SK-N-SH treated with all-trans-retinoic acid at 6 μM for 48 hours (cell line): ENCODE measurements at regions not wholly inside any gene's neighbourhood (a gene's known extent, or its start where the extent isn't known, plus 50 kb on each side); places are given as distances from the start of the nearest gene placed in this dataset.

ENCODE experiments used
- ATAC-seq: fragments of 200-7000 bp; cut with Tn5 transposase; 3 replicates; pipeline ENCODE4 v1.9.1; 2020; ENCODE audit warnings: mild to moderate bottlenecking, moderate library complexity
- BACH2 ChIP-seq: fragments of 250-450 bp; sonication (Bioruptor Pico); IDR thresholded peaks from 2 replicates; pipeline ENCODE4 v1.9.0; 2021; ENCODE audit warnings: mild to moderate bottlenecking, borderline replicate concordance
- CSDC2 ChIP-seq: fragments of 250-450 bp; sonication (Bioruptor Pico); IDR thresholded peaks from 2 replicates; pipeline ENCODE4 v1.5.0; 2020; ENCODE audit warnings: mild to moderate bottlenecking, moderate library complexity
- ESRRG ChIP-seq: fragments of 250-450 bp; sonication (Bioruptor Pico); IDR thresholded peaks from 2 replicates; pipeline ENCODE4 v1.6.1; 2021; ENCODE audit warnings: mild to moderate bottlenecking
- GLIS3 ChIP-seq: fragments of 250-450 bp; sonication (Bioruptor Pico); IDR thresholded peaks from 2 replicates; pipeline ENCODE4 v1.5.0; 2020; ENCODE audit warnings: mild to moderate bottlenecking, moderate library complexity
- ISL1 ChIP-seq: fragments of 250-450 bp; sonication (Bioruptor Pico); IDR thresholded peaks from 2 replicates; pipeline ENCODE4 v2.1.2; 2022; ENCODE audit warnings: mild to moderate bottlenecking, moderate library complexity
- PPARA ChIP-seq: fragments of 250-450 bp; sonication (Bioruptor Pico); IDR thresholded peaks from 2 replicates; pipeline ENCODE4 v1.5.0; 2020; ENCODE audit warnings: mild to moderate bottlenecking, borderline replicate concordance
- RARB ChIP-seq: fragments of 250-450 bp; sonication (Bioruptor Pico); IDR thresholded peaks from 2 replicates; pipeline ENCODE4 v1.8.0; 2021; ENCODE audit warnings: mild to moderate bottlenecking, moderate library complexity
- TCF4 ChIP-seq: fragments of 250-450 bp; sonication (Bioruptor Pico); IDR thresholded peaks from 2 replicates; pipeline ENCODE4 v1.8.0; 2021; ENCODE audit warnings: mild to moderate bottlenecking, moderate library complexity, borderline replicate concordance
- TOX ChIP-seq: fragments of 250-450 bp; sonication (Bioruptor Pico); IDR thresholded peaks from 2 replicates; pipeline ENCODE4 v1.8.0; 2021; ENCODE audit warnings: mild to moderate bottlenecking, moderate library complexity, borderline replicate concordance
- ZC3H10 ChIP-seq: fragments of 250-450 bp; sonication (Bioruptor Pico); IDR thresholded peaks from 2 replicates; pipeline ENCODE4 v1.5.1; 2021; ENCODE audit warnings: mild to moderate bottlenecking, moderate library complexity
- ZNF565 ChIP-seq: fragments of 450-650 bp; formaldehyde crosslinking; conservative IDR thresholded peaks from 2 replicates; pipeline ENCODE4 v1.5.0; 2020; ENCODE audit warnings: low read depth, mild to moderate bottlenecking, moderate library complexity
- ZNF70 ChIP-seq: fragments of 450-650 bp; formaldehyde crosslinking; IDR thresholded peaks from 2 replicates; pipeline ENCODE4 v1.5.0; 2020; ENCODE audit warnings: mild to moderate bottlenecking, moderate library complexity
- ZNF8 ChIP-seq: fragments of 450-650 bp; formaldehyde crosslinking; IDR thresholded peaks from 2 replicates; pipeline ENCODE4 v1.5.0; 2020; ENCODE audit warnings: mild to moderate bottlenecking, moderate library complexity
- TF ChIP-seq, protein P1 (sequence below): fragments of 250-450 bp; sonication (Bioruptor Pico); IDR thresholded peaks from 2 replicates; pipeline ENCODE4 v1.8.0; 2020; ENCODE audit warnings: mild to moderate bottlenecking, moderate library complexity, borderline replicate concordance
- TF ChIP-seq, protein P2 (sequence below): fragments of 250-450 bp; sonication (Bioruptor Pico); IDR thresholded peaks from 2 replicates; pipeline ENCODE4 v1.8.0; 2021; ENCODE audit warnings: low read depth, mild to moderate bottlenecking, moderate library complexity, borderline replicate concordance
- TF ChIP-seq, protein P3 (sequence below): fragments of 250-450 bp; sonication (Bioruptor Pico); IDR thresholded peaks from 2 replicates; pipeline ENCODE4 v1.5.0; 2020; ENCODE audit warnings: mild to moderate bottlenecking, moderate library complexity
- TF ChIP-seq, protein P4 (sequence below): fragments of 250-450 bp; sonication (Bioruptor Pico); IDR thresholded peaks from 2 replicates; pipeline ENCODE4 v1.5.1; 2021; ENCODE audit warnings: mild to moderate bottlenecking, moderate library complexity
- TF ChIP-seq, protein P5 (sequence below): fragments of 250-450 bp; sonication (Bioruptor Pico); IDR thresholded peaks from 2 replicates; pipeline ENCODE4 v1.5.1; 2020; ENCODE audit warnings: low read depth, mild to moderate bottlenecking, moderate library complexity

DNA sequence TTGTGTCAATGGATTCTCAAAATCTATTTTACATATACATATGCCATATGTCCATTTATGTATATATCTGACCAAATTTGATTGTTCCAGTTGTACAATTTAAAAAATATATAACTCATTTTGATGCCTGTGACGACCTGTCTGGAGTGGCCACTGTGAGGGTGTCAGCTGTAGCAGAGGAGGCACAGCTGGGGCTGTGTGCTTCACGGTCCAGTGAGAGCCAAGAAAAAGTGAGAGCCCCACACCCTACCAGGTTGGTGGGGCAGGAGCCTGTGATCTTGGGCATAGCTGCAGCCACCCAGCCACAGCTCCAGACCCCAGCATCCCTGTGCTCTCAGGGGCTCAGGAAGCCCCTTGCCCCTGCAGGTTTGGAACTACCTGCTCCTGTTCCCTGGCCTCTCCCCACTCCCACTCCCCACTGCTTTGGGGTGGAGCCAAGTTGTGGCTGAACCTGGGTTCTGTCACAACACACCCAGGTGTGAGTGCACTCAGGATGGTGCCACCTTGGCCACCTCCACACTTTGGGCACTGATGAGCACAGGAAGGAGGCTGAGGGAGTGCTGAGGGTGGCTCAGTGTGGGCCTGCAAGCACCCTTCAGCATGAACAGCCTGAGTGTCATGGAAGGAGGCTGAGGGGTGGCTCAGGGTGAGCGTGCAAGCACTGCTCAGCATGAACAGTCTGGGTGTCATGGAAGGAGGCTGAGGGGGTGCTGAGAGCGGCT, 161.1 kb upstream of the ROBO1 start:
- no peak for TF ChIP-seq ZNF8
- TF ChIP-seq, protein P1, sequence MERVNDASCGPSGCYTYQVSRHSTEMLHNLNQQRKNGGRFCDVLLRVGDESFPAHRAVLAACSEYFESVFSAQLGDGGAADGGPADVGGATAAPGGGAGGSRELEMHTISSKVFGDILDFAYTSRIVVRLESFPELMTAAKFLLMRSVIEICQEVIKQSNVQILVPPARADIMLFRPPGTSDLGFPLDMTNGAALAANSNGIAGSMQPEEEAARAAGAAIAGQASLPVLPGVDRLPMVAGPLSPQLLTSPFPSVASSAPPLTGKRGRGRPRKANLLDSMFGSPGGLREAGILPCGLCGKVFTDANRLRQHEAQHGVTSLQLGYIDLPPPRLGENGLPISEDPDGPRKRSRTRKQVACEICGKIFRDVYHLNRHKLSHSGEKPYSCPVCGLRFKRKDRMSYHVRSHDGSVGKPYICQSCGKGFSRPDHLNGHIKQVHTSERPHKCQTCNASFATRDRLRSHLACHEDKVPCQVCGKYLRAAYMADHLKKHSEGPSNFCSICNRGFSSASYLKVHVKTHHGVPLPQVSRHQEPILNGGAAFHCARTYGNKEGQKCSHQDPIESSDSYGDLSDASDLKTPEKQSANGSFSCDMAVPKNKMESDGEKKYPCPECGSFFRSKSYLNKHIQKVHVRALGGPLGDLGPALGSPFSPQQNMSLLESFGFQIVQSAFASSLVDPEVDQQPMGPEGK (CRISPR knock-in tag) = no peak
- ATAC-seq = no peak

DNA sequence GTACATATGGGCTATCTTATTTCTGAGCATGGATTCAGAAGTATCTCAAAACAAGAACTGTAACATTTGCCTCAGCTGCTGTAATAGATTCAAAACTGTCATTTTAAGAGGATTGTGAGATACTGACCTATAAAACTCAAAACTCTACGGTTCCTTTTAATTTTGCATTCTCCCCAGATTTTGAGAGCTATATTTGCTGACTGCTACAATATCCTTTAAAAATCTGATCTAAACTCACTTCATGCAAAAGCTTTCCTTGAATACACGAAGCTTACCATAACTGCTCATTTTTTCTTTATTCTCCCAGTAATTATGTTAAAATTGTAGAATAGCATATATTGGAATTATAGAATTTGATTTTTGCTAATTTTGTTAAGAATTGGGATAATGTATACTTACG, 158.7 kb upstream of the ROBO1 start:
- no peak for TF ChIP-seq BACH2
- no peak for TF ChIP-seq RARB
- TF ChIP-seq, protein P2, sequence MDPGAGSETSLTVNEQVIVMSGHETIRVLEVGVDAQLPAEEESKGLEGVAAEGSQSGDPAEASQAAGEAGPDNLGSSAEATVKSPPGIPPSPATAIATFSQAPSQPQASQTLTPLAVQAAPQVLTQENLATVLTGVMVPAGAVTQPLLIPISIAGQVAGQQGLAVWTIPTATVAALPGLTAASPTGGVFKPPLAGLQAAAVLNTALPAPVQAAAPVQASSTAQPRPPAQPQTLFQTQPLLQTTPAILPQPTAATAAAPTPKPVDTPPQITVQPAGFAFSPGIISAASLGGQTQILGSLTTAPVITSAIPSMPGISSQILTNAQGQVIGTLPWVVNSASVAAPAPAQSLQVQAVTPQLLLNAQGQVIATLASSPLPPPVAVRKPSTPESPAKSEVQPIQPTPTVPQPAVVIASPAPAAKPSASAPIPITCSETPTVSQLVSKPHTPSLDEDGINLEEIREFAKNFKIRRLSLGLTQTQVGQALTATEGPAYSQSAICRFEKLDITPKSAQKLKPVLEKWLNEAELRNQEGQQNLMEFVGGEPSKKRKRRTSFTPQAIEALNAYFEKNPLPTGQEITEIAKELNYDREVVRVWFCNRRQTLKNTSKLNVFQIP (CRISPR knock-in tag) = no peak
- TF ChIP-seq TCF4 (CRISPR knock-in tag) = no peak
- no peak for TF ChIP-seq ZNF8
- no peak for ATAC-seq

DNA sequence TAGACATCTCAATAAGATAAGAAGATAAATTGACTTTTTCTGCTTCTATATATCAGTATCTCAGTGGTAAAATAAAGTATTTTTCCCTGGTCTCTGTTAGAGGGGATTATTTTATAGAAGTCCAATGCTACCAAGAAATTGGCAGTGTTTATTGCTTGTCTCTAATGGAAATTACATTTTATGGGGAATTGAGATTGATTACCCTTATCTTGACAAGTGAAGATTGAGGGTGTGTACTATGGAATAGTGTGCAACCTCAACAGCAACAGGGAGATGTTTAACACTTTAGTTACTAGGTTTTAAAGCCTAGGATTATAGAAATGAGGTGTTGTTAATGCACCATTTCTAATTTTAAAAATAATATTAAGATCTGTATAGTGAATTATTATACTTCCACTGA, 154.8 kb upstream of the ROBO1 start:
- TF ChIP-seq ZNF70 (CRISPR knock-in tag) = no peak
- TF ChIP-seq BACH2 = no peak
- TF ChIP-seq GLIS3 = no peak
- no peak for TF ChIP-seq PPARA (CRISPR knock-in tag)
- no peak for TF ChIP-seq RARB
- no peak for TF ChIP-seq TOX (CRISPR knock-in tag)
- no peak for TF ChIP-seq ISL1 (CRISPR knock-in tag)
- TF ChIP-seq ZNF565 (CRISPR knock-in tag) = no peak
- no peak for TF ChIP-seq TCF4 (CRISPR knock-in tag)
- TF ChIP-seq, protein P1 (CRISPR knock-in tag) = no peak
- TF ChIP-seq ZNF8 = no peak
- TF ChIP-seq, protein P3, sequence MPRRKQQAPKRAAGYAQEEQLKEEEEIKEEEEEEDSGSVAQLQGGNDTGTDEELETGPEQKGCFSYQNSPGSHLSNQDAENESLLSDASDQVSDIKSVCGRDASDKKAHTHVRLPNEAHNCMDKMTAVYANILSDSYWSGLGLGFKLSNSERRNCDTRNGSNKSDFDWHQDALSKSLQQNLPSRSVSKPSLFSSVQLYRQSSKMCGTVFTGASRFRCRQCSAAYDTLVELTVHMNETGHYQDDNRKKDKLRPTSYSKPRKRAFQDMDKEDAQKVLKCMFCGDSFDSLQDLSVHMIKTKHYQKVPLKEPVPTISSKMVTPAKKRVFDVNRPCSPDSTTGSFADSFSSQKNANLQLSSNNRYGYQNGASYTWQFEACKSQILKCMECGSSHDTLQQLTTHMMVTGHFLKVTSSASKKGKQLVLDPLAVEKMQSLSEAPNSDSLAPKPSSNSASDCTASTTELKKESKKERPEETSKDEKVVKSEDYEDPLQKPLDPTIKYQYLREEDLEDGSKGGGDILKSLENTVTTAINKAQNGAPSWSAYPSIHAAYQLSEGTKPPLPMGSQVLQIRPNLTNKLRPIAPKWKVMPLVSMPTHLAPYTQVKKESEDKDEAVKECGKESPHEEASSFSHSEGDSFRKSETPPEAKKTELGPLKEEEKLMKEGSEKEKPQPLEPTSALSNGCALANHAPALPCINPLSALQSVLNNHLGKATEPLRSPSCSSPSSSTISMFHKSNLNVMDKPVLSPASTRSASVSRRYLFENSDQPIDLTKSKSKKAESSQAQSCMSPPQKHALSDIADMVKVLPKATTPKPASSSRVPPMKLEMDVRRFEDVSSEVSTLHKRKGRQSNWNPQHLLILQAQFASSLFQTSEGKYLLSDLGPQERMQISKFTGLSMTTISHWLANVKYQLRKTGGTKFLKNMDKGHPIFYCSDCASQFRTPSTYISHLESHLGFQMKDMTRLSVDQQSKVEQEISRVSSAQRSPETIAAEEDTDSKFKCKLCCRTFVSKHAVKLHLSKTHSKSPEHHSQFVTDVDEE (CRISPR knock-in tag) = no peak
- TF ChIP-seq, protein P4, sequence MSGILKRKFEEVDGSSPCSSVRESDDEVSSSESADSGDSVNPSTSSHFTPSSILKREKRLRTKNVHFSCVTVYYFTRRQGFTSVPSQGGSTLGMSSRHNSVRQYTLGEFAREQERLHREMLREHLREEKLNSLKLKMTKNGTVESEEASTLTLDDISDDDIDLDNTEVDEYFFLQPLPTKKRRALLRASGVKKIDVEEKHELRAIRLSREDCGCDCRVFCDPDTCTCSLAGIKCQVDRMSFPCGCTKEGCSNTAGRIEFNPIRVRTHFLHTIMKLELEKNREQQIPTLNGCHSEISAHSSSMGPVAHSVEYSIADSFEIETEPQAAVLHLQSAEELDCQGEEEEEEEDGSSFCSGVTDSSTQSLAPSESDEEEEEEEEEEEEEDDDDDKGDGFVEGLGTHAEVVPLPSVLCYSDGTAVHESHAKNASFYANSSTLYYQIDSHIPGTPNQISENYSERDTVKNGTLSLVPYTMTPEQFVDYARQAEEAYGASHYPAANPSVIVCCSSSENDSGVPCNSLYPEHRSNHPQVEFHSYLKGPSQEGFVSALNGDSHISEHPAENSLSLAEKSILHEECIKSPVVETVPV = no peak
- TF ChIP-seq ESRRG (CRISPR knock-in tag) = no peak
- no peak for TF ChIP-seq ZC3H10
- no peak for TF ChIP-seq CSDC2
- TF ChIP-seq, protein P5, sequence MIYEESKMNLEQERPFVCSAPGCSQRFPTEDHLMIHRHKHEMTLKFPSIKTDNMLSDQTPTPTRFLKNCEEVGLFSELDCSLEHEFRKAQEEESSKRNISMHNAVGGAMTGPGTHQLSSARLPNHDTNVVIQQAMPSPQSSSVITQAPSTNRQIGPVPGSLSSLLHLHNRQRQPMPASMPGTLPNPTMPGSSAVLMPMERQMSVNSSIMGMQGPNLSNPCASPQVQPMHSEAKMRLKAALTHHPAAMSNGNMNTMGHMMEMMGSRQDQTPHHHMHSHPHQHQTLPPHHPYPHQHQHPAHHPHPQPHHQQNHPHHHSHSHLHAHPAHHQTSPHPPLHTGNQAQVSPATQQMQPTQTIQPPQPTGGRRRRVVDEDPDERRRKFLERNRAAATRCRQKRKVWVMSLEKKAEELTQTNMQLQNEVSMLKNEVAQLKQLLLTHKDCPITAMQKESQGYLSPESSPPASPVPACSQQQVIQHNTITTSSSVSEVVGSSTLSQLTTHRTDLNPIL (CRISPR knock-in tag) = no peak

More for the DNA sequence above, 154.8 kb upstream of the ROBO1 start:
- no peak for ATAC-seq
